GM12892 (cell line): ENCODE measurements at regions not wholly inside any gene's neighbourhood (a gene's known extent, or its start where the extent isn't known, plus 50 kb on each side); places are given as distances from the start of the nearest gene placed in this dataset.

Experiments used
- POLR2AphosphoS5 ChIP-seq: IDR thresholded peaks from 2 replicates; pipeline ENCODE4 v1.6.1; 2011; ENCODE audit warnings: low read depth, low read length, control low read depth
- TAF1 ChIP-seq: IDR thresholded peaks from 2 replicates; pipeline ENCODE4 v1.6.1; 2011; ENCODE audit warnings: low read depth, mild to moderate bottlenecking, control low read depth, low read length, borderline replicate concordance

- TF ChIP-seq TAF1 (no peak), POLR2AphosphoS5 (no peak)
Measured at GRCh38 chr3:103169289-103169688, 734.5 kb downstream of the ZPLD1 start.
